ENCODE measurements at regions not wholly inside any gene's neighbourhood (a gene's known extent, or its start where the extent isn't known, plus 50 kb on each side); places are given as distances from the start of the nearest gene placed in this dataset.

DNA sequence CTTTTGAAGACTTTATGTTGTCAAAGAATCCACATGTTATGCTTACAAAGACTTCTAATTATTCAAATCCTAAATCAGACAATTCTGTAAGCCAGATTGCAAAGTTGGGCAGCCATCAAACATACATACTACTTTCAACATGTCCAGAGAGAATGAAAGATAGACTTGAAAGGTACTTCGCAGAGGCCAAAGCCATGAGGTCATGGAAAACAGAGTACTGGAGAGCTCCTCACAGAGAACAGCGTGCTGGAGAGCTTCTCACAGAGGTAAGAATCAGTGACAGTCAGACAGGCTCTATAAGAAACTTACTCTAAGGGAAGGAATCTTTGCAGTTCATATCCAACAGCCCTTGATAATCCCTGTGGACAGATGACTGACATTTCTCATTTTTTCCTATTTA is 400.2 kb downstream of the GJA1 start:
- DNase-seq: no peak

DNA sequence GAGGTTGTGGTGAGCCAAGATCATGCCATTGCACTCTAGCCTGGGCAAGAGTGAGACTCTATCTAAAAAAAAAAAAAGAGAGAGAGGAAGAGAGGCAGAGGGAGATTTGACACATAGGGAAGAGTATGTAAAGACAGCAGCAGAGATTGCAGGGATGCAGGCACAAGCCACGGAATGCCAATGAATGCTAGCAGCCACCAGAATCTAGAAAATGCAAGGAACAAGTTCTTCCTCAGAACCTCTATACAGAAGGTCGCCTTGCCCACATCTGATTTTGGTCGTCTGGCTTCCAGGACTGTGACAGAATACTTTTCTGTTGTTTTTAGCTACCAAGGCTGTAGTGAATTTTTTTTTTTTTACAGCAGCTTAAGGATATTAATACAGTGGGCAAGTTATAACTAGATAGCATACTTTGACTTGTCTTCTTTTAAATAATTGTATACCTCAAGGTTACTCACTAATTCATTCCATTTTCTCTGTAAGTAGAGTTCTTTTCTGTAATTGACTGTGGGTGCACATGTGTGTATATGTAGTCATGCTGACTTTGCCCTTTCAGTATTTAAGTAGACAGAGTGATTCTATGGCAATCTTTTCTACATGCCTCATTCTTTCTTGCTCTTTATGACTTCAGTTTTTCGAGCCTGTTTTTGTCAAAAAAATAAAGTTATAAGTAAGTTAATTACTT is 402.2 kb downstream of the GJA1 start:
- DNase-seq: no peak

- DNase-seq: peak; percentile 65
Measured at GRCh38 chr6:121838842-121839241, 403.4 kb downstream of the GJA1 start.

GRCh38 chr6:121839896-121840295 is 404.4 kb downstream of the GJA1 start:
- no peak for DNase-seq

- DNase-seq: no peak
Measured at GRCh38 chr6:121844898-121845297, 409.5 kb downstream of the GJA1 start.

DNA sequence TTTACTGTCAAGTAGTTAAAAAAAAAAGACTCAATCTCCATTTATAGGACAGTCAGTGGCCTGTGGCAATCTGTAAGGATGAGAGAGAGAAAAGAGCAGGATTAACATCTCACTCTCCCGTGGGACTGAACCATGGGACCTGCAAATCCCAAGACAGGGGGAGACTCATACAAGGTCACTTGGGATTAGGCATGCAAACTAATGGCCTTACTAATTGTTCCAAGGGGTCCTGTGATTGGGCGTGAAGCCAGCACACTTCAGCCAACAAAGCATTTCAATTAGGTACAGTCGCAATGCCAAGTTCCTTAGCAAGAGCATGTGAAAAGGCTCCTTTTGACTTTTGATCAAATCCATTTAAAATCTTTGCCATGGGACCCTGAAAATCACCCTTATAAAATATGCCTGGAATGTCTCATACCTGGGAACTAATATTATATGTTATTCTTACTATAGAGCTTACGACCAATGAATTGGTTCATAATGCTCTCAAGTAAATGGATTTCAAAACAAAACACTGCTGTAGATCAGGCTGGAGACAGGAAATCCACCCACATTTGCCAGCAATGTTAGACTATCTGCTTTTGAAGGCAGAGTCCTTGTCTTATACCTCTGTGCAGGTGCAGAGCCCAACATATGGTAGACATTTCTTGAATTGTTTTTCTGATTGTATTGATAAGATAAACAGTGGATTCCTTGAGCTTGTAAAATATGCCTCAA is 412.5 kb downstream of the GJA1 start:
- no peak for DNase-seq

DNA sequence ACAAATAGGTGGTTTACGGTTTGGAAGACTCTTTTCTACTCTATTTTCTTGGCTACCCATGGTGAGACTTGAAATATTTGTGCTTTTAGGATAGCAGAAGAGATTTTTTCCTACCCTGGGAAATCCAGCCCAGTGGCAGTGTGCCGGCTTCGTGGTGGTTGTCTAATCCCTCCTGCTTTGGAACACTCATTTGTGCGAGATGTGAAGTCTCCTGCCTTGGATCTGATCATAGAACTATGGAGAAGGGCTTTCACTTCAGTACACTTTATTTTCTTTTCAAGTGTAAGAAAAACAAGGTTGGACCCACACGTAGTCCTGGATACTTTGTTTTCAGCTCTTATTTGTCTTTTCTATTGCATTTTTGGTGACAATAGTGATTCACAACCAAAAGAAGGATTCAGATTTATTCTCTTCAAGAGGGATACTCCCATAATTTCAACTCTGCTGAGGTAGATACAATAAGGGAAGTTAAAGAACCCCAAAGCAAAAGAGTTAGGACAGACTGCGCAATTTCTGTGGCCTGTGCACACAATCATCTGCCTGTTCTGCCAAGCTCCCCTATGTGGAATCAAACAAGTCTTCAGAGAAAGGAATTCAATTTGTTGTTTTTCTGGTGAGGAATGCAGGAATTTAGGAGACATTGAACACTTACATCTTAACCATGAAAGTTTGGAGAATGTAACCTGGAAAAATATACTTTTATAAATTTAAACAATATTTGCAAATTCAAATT is 413.2 kb downstream of the GJA1 start:
- no peak for DNase-seq

DNA sequence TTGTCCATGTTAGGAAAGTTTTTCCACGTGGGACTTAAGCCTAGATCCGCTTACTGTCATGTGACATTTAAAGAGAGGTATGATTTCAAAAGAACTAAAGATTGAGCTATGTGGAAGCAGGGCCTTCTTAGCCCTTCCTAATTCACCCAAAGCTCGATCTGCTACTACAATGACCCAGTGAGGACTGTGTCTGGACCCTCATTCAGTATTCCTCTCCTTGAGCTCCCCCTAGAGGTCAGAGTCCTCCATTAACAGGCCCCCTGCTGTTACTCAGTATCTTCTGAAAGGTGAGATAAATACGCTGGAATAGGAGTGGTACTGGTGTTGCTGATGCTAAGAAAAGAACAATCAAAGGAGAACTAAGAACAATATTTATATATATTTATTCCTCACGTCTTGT is 414.0 kb downstream of the GJA1 start:
- peak; percentile 58 for DNase-seq

DNA sequence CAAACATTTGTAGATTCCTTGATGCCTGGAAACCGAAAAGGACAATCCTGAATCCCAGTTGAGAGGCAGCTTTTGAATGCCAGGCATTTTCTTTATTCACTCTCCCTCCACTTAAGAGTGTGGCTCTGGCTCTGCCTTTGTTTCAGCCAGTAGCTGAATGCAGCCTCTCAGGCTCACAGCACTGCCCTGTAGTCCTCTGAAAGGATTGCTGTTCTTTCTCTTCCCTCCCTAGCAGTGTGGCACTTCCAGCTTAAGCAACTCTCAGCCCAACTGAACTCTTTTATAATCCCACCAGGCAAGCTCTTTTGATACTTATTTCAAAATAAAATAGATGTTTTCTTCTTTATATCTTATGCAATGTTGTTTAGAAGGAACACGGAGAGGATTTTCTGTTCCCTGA is 415.6 kb downstream of the GJA1 start:
- no peak for DNase-seq

DNA sequence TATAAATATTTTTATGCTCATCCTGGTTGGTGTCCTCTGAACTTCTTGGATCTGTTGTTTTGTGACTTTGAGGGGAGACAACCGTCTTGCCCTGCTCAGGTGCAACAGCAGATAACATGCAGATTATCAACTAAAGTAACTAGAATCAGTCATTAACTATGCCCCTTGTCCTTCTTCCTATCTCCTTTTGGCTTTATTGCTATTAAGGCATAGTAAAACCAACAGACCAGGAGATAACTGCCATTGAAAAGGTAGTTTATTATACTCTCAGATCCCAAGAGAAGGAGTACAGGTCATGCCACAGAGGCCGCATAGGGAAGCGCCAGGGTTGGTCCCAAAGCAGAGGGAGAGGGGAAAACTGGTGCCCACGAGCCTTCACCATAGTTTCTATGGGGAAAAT is 418.2 kb downstream of the GJA1 start:
- DNase-seq: no peak

DNA sequence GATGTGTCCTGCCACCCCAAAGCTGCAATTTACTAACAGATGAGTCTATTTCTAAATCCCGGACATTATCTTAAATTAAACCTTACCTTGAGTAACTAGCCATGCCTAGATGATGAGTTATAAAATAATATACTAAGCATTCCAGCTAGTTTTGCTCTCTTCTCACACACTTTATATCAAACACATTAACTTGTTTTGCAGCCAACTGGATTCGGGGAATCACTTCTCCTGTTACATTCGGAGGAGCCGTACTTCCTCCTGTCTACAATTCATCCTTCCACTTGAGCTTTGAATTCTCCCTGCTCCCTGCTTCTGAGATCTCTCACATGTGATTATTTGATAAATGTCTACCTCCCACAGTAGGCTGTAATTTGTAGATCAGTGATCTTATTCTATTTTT is 420.1 kb downstream of the GJA1 start:
- peak; percentile 59 for DNase-seq

- peak; percentile 61 for DNase-seq
Measured at GRCh38 chr6:121856296-121856695, 420.9 kb downstream of the GJA1 start.

- no peak for DNase-seq
Measured at GRCh38 chr6:121857551-121857950, 422.1 kb downstream of the GJA1 start.

- DNase-seq: no peak
Measured at GRCh38 chr6:121858310-121858709, 422.9 kb downstream of the GJA1 start.

DNA sequence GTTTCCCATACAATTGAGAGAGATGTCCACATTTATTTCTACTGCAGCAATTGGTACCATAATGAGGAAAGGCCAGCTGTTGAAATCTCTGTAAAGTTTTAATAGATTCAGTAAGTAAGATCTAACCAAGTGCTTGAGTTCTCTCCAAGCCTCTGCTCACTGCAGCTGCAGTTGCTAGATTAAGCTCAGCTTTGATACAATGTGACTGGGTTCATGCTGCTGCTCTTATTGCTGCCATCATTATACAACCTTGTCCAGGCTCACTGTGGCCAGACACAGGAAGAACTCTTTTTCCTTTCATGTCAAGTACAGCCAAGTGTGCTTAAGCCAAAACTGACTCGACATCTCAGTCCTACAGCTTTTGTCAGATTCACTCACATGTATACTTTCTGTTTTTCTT is 423.5 kb downstream of the GJA1 start:
- no peak for DNase-seq

- no peak for DNase-seq
Measured at GRCh38 chr6:121865811-121866210, 430.4 kb downstream of the GJA1 start.

GRCh38 chr6:121867095-121867494 is 431.6 kb downstream of the GJA1 start:
- DNase-seq: no peak

GRCh38 chr6:121868206-121868605 is 432.8 kb downstream of the GJA1 start:
- DNase-seq: peak; percentile 86

DNA sequence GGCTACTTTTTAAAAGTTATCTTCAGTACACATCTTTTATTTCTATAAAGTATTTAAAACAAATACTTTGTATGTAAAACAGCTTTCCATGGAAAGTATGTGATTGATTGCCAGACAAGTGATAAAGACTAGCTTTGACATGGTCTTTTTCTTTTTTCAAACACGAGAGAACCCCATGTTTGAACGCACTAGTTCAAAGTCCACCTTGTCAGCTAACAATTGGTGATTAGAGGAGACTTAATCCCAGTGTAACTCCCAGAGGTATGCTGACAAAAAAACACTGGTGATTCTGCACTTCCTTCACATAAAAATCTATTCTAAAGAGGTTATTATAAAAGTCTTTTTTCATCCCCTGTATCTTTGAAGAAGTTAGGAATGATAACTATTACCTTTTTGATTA is 438.1 kb downstream of the GJA1 start:
- no peak for DNase-seq

GRCh38 chr6:121876721-121877120 is 441.3 kb downstream of the GJA1 start:
- no peak for DNase-seq

- no peak for DNase-seq
Measured at GRCh38 chr6:121879149-121879548, 443.7 kb downstream of the GJA1 start.

DNA sequence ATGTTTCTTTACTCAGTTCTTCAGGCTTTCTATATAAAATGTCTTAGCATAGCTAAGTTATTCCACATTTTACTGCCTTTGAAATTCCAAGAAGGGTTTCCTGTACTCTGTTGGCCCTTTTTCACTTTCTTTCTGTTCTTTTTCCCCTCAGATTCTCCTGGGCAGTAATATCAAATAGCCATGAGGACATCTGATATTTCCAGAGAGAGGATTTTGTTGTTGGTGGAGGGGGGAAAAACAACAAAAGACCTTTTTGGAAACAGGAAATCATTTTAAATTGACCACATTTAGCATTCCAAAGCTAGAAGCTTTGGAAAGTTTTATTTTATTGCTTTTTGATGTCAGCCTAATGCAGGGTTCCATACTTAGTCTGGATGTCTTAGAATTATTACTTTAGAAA is 445.4 kb downstream of the GJA1 start:
- DNase-seq: no peak

DNA sequence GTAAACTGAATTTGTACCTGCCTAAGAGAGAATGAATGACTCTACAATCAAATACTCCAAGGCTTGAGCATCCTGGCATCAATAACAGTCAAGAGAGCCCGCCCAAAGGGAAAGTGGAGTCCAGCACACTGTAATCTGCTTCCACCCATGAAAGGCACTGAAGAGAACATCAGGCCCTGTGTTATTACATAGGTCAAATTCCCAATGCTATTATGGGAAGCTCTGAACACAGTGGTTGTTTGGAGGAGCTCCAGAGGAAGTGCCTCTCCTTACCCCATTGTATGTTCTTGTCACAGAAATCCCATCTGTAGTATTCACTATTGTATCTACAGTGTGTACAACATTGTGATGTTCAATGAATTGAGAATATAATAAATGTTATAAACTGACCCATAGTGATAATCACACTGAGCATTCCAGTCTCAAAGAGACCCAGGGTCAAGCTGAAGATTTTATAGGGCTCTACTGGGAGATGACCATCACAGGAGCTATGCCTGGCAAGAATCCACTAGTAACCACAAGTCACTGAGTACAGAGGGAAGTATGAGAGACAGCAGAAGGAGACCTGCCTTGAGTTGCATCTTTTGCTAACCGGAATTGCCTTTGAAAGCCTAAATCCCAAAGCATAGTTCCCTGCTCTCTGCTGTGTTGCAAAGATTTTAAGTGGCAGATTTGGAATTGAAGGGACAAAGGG is 446.7 kb downstream of the GJA1 start:
- DNase-seq: peak; percentile 43

- no peak for DNase-seq
Measured at GRCh38 chr6:121884091-121884490, 448.6 kb downstream of the GJA1 start.

All from NCI-H226 (cell line).